B cell (primary cell): ENCODE measurements at regions not wholly inside any gene's neighbourhood (a gene's known extent, or its start where the extent isn't known, plus 50 kb on each side); places are given as distances from the start of the nearest gene placed in this dataset.

Source experiments
- ATAC-seq: fragments of 200-7000 bp; cut with Tn5 transposase; one replicate; pipeline ENCODE4 v1.10.0; 2021; ENCODE audit warnings: low read depth, mild to moderate bottlenecking, moderate number of reproducible peaks, moderate library complexity
- CTCF ChIA-PET: fragments of 350-600 bp; sonication (Branson Sonifier 250); formaldehyde crosslinking; loops from one replicate; lab custom pipeline; 2021; ENCODE audit warnings: antibody characterized with exemption, inconsistent platforms; lab: Charles Lee
- POLR2A ChIA-PET: fragments of 350-600 bp; sonication (Branson Sonifier 250); formaldehyde crosslinking; loops from one replicate; lab custom pipeline; 2021; ENCODE audit warnings: antibody characterized with exemption; lab: Charles Lee
- DNase-seq: peaks from one replicate; pipeline ENCODE4 v3.0.0; 2013
- H2AFZ ChIP-seq: 2 replicates; pipeline ENCODE4 v1.6.1; 2012; ENCODE audit warnings: mild to moderate bottlenecking, low read depth, low read length; ENCODE audit not compliant: insufficient read depth, poor library complexity, severe bottlenecking
- H3K27ac ChIP-seq, 2 donors: 1 replicate in 1 of 2; 2 replicates in 1 of 2; pipeline ENCODE4 v1.5.1; 2012 to 2013; ENCODE audit warnings: low read length in 2 of 2, mild to moderate bottlenecking in 2 of 2, moderate library complexity in 1 of 2
- H3K27me3 ChIP-seq, 4 experiments: fragments of 200-600 bp in 1 of 4; sonication (generic) in 1 of 4; replicated peaks in 1 of 4; 1 replicate in 2 of 4; 2 replicates in 2 of 4; pipeline versions ENCODE4 v1.6.1 to v1.7.0; 2013 to 2016; ENCODE audit warnings: low read length in 3 of 4, mild to moderate bottlenecking in 2 of 4, mixed read lengths in 1 of 4, moderate library complexity in 1 of 4; ENCODE audit not compliant: insufficient read depth in 4 of 4, control insufficient read depth in 3 of 4; ENCODE audit errors: control extremely low read depth in 1 of 4
- H3K36me3 ChIP-seq, 2 experiments: replicated peaks in 1 of 2; 1 replicate in 1 of 2; 2 replicates in 1 of 2; pipeline versions ENCODE4 v1.6.1 to v1.7.1; 2013; ENCODE audit warnings: low read length in 1 of 2; ENCODE audit not compliant: insufficient read depth in 2 of 2, control insufficient read depth in 1 of 2; ENCODE audit errors: control extremely low read depth in 1 of 2, extremely low read depth in 1 of 2
- H3K4me1 ChIP-seq, 2 donors: fragments of 200-600 bp in 1 of 2; sonication (generic) in 1 of 2; 1 replicate in 1 of 2; 2 replicates in 1 of 2; pipeline versions ENCODE4 v1.5.1 to v1.6.1; 2013 to 2017; ENCODE audit warnings: low read length in 2 of 2; ENCODE audit not compliant: control insufficient read depth in 2 of 2, insufficient read depth in 2 of 2
- H3K4me2 ChIP-seq: replicated peaks from 2 replicates; pipeline ENCODE3; 2012; ENCODE audit warnings: mild to moderate bottlenecking, low read depth, low read length; ENCODE audit not compliant: poor library complexity, severe bottlenecking
- H3K4me3 ChIP-seq, 5 experiments: fragments of 200-600 bp in 1 of 5; sonication (generic) in 1 of 5; 1 replicate in 3 of 5; 2 replicates in 2 of 5; pipeline versions ENCODE4 v1.5.1 to v1.7.0; 2011 to 2016; ENCODE audit warnings: low read length in 4 of 5, mild to moderate bottlenecking in 4 of 5, low read depth in 2 of 5, control low read depth in 1 of 5, moderate library complexity in 1 of 5; ENCODE audit not compliant: insufficient read depth in 1 of 5; ENCODE audit errors: control extremely low read depth in 1 of 5, extremely low read depth in 1 of 5
- H3K79me2 ChIP-seq: fragments of 200-600 bp; sonication (generic); one replicate; pipeline ENCODE4 v1.6.0; 2016; ENCODE audit warnings: low read length; ENCODE audit not compliant: control insufficient read depth, insufficient read depth
- H3K9ac ChIP-seq: fragments of 200-600 bp; sonication (generic); 2 replicates; pipeline ENCODE4 v1.6.1; 2017; ENCODE audit warnings: mild to moderate bottlenecking, low read length, moderate library complexity
- H3K9me3 ChIP-seq, 3 donors: one replicate each; pipeline versions ENCODE4 v1.6.1 to v1.7.1; 2013; ENCODE audit warnings: low read length in 2 of 3; ENCODE audit not compliant: control insufficient read depth in 2 of 3, insufficient read depth in 1 of 3; ENCODE audit errors: control extremely low read depth in 1 of 3
- H4K20me1 ChIP-seq: 2 replicates; pipeline ENCODE4 v1.6.0; 2012; ENCODE audit warnings: mild to moderate bottlenecking, low read length; ENCODE audit not compliant: insufficient read depth, control insufficient read depth, poor library complexity, severe bottlenecking
- H3K27ac Mint-ChIP-seq: one replicate; pipeline ENCODE4 v1.8.0; 2021; ENCODE audit warnings: mixed read lengths
- H3K27me3 Mint-ChIP-seq: one replicate; pipeline ENCODE4 v1.8.0; 2021; ENCODE audit warnings: mixed read lengths
- H3K4me1 Mint-ChIP-seq: one replicate; pipeline ENCODE4 v1.8.0; 2021; ENCODE audit warnings: mixed read lengths
- H3K4me3 Mint-ChIP-seq: one replicate; pipeline ENCODE4 v1.8.0; 2021; ENCODE audit warnings: mixed read lengths
- H3K9me3 Mint-ChIP-seq: one replicate; pipeline ENCODE4 v1.8.0; 2022; ENCODE audit warnings: mixed read lengths; ENCODE audit not compliant: insufficient read depth
- CTCF ChIP-seq: fragments of 200-600 bp; IDR thresholded peaks from one replicate; pipeline ENCODE4 v1.8.0; 2022; ENCODE audit warnings: antibody characterized with exemption, mild to moderate bottlenecking
- EZH2 ChIP-seq: IDR thresholded peaks from 2 replicates; pipeline ENCODE4 v1.6.1; 2012; ENCODE audit warnings: borderline replicate concordance, low read depth, mild to moderate bottlenecking, moderate library complexity, low read length; ENCODE audit not compliant: insufficient read depth, poor library complexity, severe bottlenecking
- WGBS: methylation state at CpG from one replicate; pipeline ENCODE4 v1.1.5; 2013; ENCODE audit warnings: missing lambda C conversion rate; ENCODE audit not compliant: insufficient coverage; 5-methylcytosine and 5-hydroxymethylcytosine counted together
- intact Hi-C: fragments of 100-400 bp; cut with micrococcal nuclease; formaldehyde crosslinking; loops from one replicate; pipeline ENCODE4 v1.10.0; 2022

GRCh38 chr5:118703241-118703640 lies 285.1 kb downstream of the DTWD2 start:
- peaks cover 0 to 10% (median 9%) of the 10 kb centered on the region in 3 donors for H3K9me3 ChIP-seq
- no peak overlapping the region for H3K27ac ChIP-seq
- DNase-seq (no peak), ATAC-seq (no peak)
- Mint-ChIP-seq H3K4me3 (no peak overlapping the region), H3K4me1 (no peaks in the 10 kb centered on the region), H3K27me3 (peaks cover 5% of the 10 kb centered on the region), H3K27ac (no peak overlapping the region), H3K9me3 (peaks cover 5% of the 10 kb centered on the region)
- no peak for TF ChIP-seq CTCF
- no peaks in the 10 kb centered on the region for H4K20me1 ChIP-seq
- H2AFZ ChIP-seq = no peak overlapping the region
- no peaks in the 10 kb centered on the region for H3K79me2 ChIP-seq
- no peaks in the 10 kb centered on the region for H3K36me3 ChIP-seq
- no peak overlapping the region for H3K4me3 ChIP-seq
- 76% methylated on average over 2 of the region's 2 CpGs for WGBS
- ChIA-PET CTCF (no interaction called here), POLR2A (no interaction called here)
- H3K27me3 ChIP-seq = no peaks in the 10 kb centered on the region
- intact Hi-C loops = no loop called here
- H3K4me1 ChIP-seq = no peaks in the 10 kb centered on the region
- H3K9ac ChIP-seq = no peak overlapping the region
- no peak overlapping the region for H3K4me2 ChIP-seq

- Histone ChIP-seq H3K27ac (no peak overlapping the region), H3K4me3 (no peak overlapping the region), H3K36me3 (no peaks in the 10 kb centered on the region), H3K4me1 (no peaks in the 10 kb centered on the region), H3K79me2 (no peaks in the 10 kb centered on the region), H3K27me3 (no peaks in the 10 kb centered on the region), H4K20me1 (no peaks in the 10 kb centered on the region), H2AFZ (no peak overlapping the region), H3K9ac (no peak overlapping the region), H3K9me3 (peaks cover 0 to 10% (median 9%) of the 10 kb centered on the region in 3 donors), H3K4me2 (no peak overlapping the region)
- intact Hi-C loops = no loop called here
- Mint-ChIP-seq H3K27ac (no peak overlapping the region), H3K9me3 (peaks cover 5% of the 10 kb centered on the region), H3K4me3 (no peak overlapping the region), H3K4me1 (no peaks in the 10 kb centered on the region), H3K27me3 (peaks cover 5% of the 10 kb centered on the region)
- CTCF ChIA-PET = no interaction called here
- ATAC-seq = no peak
- TF ChIP-seq EZH2 (no peak), CTCF (no peak)
- POLR2A ChIA-PET = no interaction called here
- no peak for DNase-seq
These were observed 286.6 kb downstream of the DTWD2 start for GRCh38 chr5:118701791-118702190.
